Suprapubic skin (tissue), 4 donors: ENCODE measurements at regions not wholly inside any gene's neighbourhood (a gene's known extent, or its start where the extent isn't known, plus 50 kb on each side); places are given as distances from the start of the nearest gene placed in this dataset.
A peak's percentile ranks its signal among the peaks of the same experiment; 100 is the strongest.

ENCODE experiments used
- DNase-seq, 2 donors: peaks; one replicate each; pipeline ENCODE4 v3.0.0-alpha.2; 2019; ENCODE audit warnings: low spot score in 2 of 2
- H3K27ac ChIP-seq: fragments of 200-600 bp; sonication (generic); one replicate; pipeline ENCODE4 v1.5.1; 2019
- H3K27me3 ChIP-seq: fragments of 200-600 bp; sonication (generic); one replicate; pipeline ENCODE4 v1.5.1; 2019
- H3K36me3 ChIP-seq: fragments of 200-600 bp; sonication (generic); one replicate; pipeline ENCODE4 v1.5.1; 2019
- H3K4me1 ChIP-seq: fragments of 200-600 bp; sonication (generic); one replicate; pipeline ENCODE4 v1.5.1; 2019
- H3K4me3 ChIP-seq: fragments of 200-600 bp; sonication (generic); one replicate; pipeline ENCODE4 v1.5.1; 2019; ENCODE audit warnings: mild to moderate bottlenecking
- H3K9me3 ChIP-seq: fragments of 200-600 bp; sonication (generic); one replicate; pipeline ENCODE4 v1.5.1; 2019
- CTCF ChIP-seq, 2 donors: fragments of 200-600 bp in 1 of 2; fragments of 450-650 bp in 1 of 2; sonication (generic) in 1 of 2; IDR thresholded peaks; one replicate each; pipeline ENCODE4 v1.5.1; 2016 to 2019; ENCODE audit warnings: antibody characterized with exemption in 2 of 2, mild to moderate bottlenecking in 1 of 2, moderate library complexity in 1 of 2
- EP300 ChIP-seq: sonication (generic); formaldehyde crosslinking; IDR thresholded peaks from one replicate; pipeline ENCODE4 v1.6.1; 2017; ENCODE audit warnings: antibody characterized with exemption
- POLR2A ChIP-seq, 2 donors: fragments of 450-650 bp; IDR thresholded peaks; one replicate each; pipeline ENCODE4 v1.6.1; 2017; ENCODE audit warnings: antibody characterized with exemption in 2 of 2, mild to moderate bottlenecking in 2 of 2, moderate library complexity in 2 of 2
- POLR2AphosphoS5 ChIP-seq, 3 donors: sonication (generic); formaldehyde crosslinking; IDR thresholded peaks; one replicate each; pipeline ENCODE4 v1.6.1; 2017; ENCODE audit warnings: antibody characterized with exemption in 3 of 3
- WGBS: methylation state at CpG from one replicate; pipeline ENCODE4 v1.1.5; 2018; 5-methylcytosine and 5-hydroxymethylcytosine counted together

GRCh38 chr1:8115769-8116167 lies 89.7 kb upstream of the ERRFI1 start:
- H3K4me3 ChIP-seq: no peak overlapping the region
- H3K4me1 ChIP-seq: peaks cover 38% of the 10 kb centered on the region
- H3K9me3 ChIP-seq: no peaks in the 10 kb centered on the region
- no peaks in the 10 kb centered on the region for H3K36me3 ChIP-seq
- DNase-seq: peak in 1 of 2 donors; percentile 29
- 88% methylated on average over 9 of the region's 9 CpGs for WGBS
- H3K27me3 ChIP-seq: no peaks in the 10 kb centered on the region
- TF ChIP-seq EP300: no peak
- no peak for TF ChIP-seq POLR2AphosphoS5 (IDR thresholded peaks at IDR 0.05)
- no peak for TF ChIP-seq CTCF (IDR thresholded peaks at IDR 0.05)
- no peak for TF ChIP-seq POLR2A (IDR thresholded peaks at IDR 0.05)
- peak overlapping the region; percentile 73 for H3K27ac ChIP-seq

GRCh38 chr1:8115031-8115768 lies 89.1 kb upstream of the ERRFI1 start:
- Histone ChIP-seq H3K36me3 (no peaks in the 10 kb centered on the region), H3K4me3 (no peak overlapping the region), H3K27ac (peak overlapping the region; percentile 73), H3K27me3 (no peaks in the 10 kb centered on the region), H3K4me1 (peaks cover 32% of the 10 kb centered on the region), H3K9me3 (no peaks in the 10 kb centered on the region)
- TF ChIP-seq EP300 (no peak), POLR2A (IDR thresholded peaks at IDR 0.05) (no peak), POLR2AphosphoS5 (IDR thresholded peaks at IDR 0.05) (no peak), CTCF (IDR thresholded peaks at IDR 0.05) (no peak)
- DNase-seq: no peak
- 95% methylated on average over 10 of the region's 10 CpGs for WGBS

- 61% methylated on average over 17 of the region's 17 CpGs for WGBS
- peak overlapping the region; percentile 23 for H3K27ac ChIP-seq
- H3K4me3 ChIP-seq: no peak overlapping the region
- H3K27me3 ChIP-seq: no peaks in the 10 kb centered on the region
- TF ChIP-seq CTCF (IDR thresholded peaks at IDR 0.05) (no peak), POLR2A (IDR thresholded peaks at IDR 0.05) (no peak)
- peaks cover 32% of the 10 kb centered on the region for H3K4me1 ChIP-seq
- DNase-seq: no peak
- no peaks in the 10 kb centered on the region for H3K36me3 ChIP-seq
- no peaks in the 10 kb centered on the region for H3K9me3 ChIP-seq
These were observed 87.4 kb upstream of the ERRFI1 start for GRCh38 chr1:8113262-8114220.

GRCh38 chr1:8112611-8113261 lies 86.6 kb upstream of the ERRFI1 start:
- no peaks in the 10 kb centered on the region for H3K36me3 ChIP-seq
- TF ChIP-seq POLR2A (IDR thresholded peaks at IDR 0.05): no peak
- no peak for TF ChIP-seq POLR2AphosphoS5 (IDR thresholded peaks at IDR 0.05)
- no peak for TF ChIP-seq CTCF (IDR thresholded peaks at IDR 0.05)
- TF ChIP-seq EP300: no peak
- H3K4me1 ChIP-seq: peaks cover 25% of the 10 kb centered on the region
- H3K27me3 ChIP-seq: no peaks in the 10 kb centered on the region
- 84% methylated on average over 11 of the region's 11 CpGs for whole genome bisulfite sequencing
- no peaks in the 10 kb centered on the region for H3K9me3 ChIP-seq
- H3K4me3 ChIP-seq: no peak overlapping the region
- H3K27ac ChIP-seq: no peak overlapping the region
- no peak for DNase-seq
